K562 (cell line): ENCODE measurements at regions not wholly inside any gene's neighbourhood (a gene's known extent, or its start where the extent isn't known, plus 50 kb on each side); places are given as distances from the start of the nearest gene placed in this dataset.

Experiments
- ATAC-seq: fragments of 200-7000 bp; cut with Tn5 transposase; 3 replicates; pipeline ENCODE4 v1.9.1; 2020; ENCODE audit warnings: moderate library complexity
- BruUV-seq: library from RNA; stranded (reverse); fragments of 400-500 nt; replicated peaks from 2 replicates; lab custom pipeline; 2021; lab: Mats Ljungman, UMichigan
- CTCF ChIA-PET: fragments of 300-600 bp; formaldehyde crosslinking; extraction: SDS; loops from one replicate; lab custom pipeline; 2021; ENCODE audit warnings: low intra/inter-chr PET ratio; lab: Yijun Ruan, JAX
- POLR2A ChIA-PET: fragments of 300-600, 350-650 bp; sonication (Branson Sonifier 250); formaldehyde crosslinking; extraction: SDS; loops from one replicate; lab custom pipeline; 2021; ENCODE audit warnings: antibody characterized with exemption, inconsistent platforms; lab: Yijun Ruan, JAX
- DNase-seq, 4 experiments: peaks; one replicate each; pipeline versions ENCODE4 v3.0.0 to v3.0.0-alpha.2; 2011 to 2018; ENCODE audit warnings: low spot score in 3 of 4, mixed read lengths in 3 of 4; ENCODE audit errors: extremely low read depth in 1 of 4
- FAIRE-seq: peaks from 2 replicates; lab custom pipeline; 2011; peaks lifted over from hg19 to GRCh38; lab: Jason Lieb, UNC
- H2AFZ ChIP-seq: 2 replicates; pipeline ENCODE4 v1.6.0; 2011; ENCODE audit warnings: low read depth, low read length, control low read depth, inconsistent platforms
- H3K27ac ChIP-seq: fragments of 200-600 bp; 3 replicates; pipeline ENCODE4 v1.8.0; 2011; ENCODE audit warnings: low read depth, mild to moderate bottlenecking, control low read depth, inconsistent platforms, low read length, moderate library complexity, mixed read lengths; ENCODE audit errors: extremely low read depth
- H3K27me3 ChIP-seq, 2 experiments: fragments of 300-600 bp in 1 of 2; 2 replicates in 1 of 2; 3 replicates in 1 of 2; pipeline versions ENCODE4 v1.6.0 to v1.8.0; 2011; ENCODE audit warnings: inconsistent platforms in 2 of 2, low read length in 2 of 2, mild to moderate bottlenecking in 1 of 2, mixed read lengths in 1 of 2, moderate library complexity in 1 of 2; ENCODE audit not compliant: control insufficient read depth in 2 of 2, insufficient read depth in 2 of 2
- H3K36me3 ChIP-seq: fragments of 300-600 bp; 3 replicates; pipeline ENCODE4 v1.8.0; 2011; ENCODE audit warnings: mild to moderate bottlenecking, low read length, inconsistent platforms; ENCODE audit not compliant: control insufficient read depth, insufficient read depth
- H3K4me1 ChIP-seq, 2 experiments: fragments of 200-600 bp in 1 of 2; replicated peaks in 1 of 2; 2 replicates in 1 of 2; 3 replicates in 1 of 2; pipeline versions ENCODE4 v1.5.1 to v1.8.0; 2011; ENCODE audit warnings: inconsistent platforms in 2 of 2, low read length in 2 of 2, mild to moderate bottlenecking in 1 of 2, mixed read lengths in 1 of 2, moderate library complexity in 1 of 2; ENCODE audit not compliant: control insufficient read depth in 2 of 2, insufficient read depth in 2 of 2
- H3K4me2 ChIP-seq: 2 replicates; pipeline ENCODE4 v1.6.1; 2011; ENCODE audit warnings: low read length, control low read depth, inconsistent platforms, mixed read lengths; ENCODE audit not compliant: insufficient read depth
- H3K4me3 ChIP-seq: fragments of 200-600 bp; sonication (generic), shearing (Covaris generic); 2 replicates; pipeline ENCODE4 v1.5.1; 2016; ENCODE audit warnings: control low read depth, inconsistent platforms
- H3K79me2 ChIP-seq: fragments of 200-600 bp; 3 replicates; pipeline ENCODE4 v1.8.0; 2011; ENCODE audit warnings: low read length, inconsistent platforms; ENCODE audit not compliant: control insufficient read depth, insufficient read depth
- H3K9ac ChIP-seq, 2 experiments: 2 replicates each; pipeline versions ENCODE4 v1.6.0 to v1.6.1; 2011; ENCODE audit warnings: low read depth in 2 of 2, low read length in 2 of 2, control low read depth in 1 of 2, inconsistent platforms in 1 of 2, mild to moderate bottlenecking in 1 of 2, mixed read lengths in 1 of 2; ENCODE audit not compliant: insufficient read depth in 1 of 2
- H3K9me1 ChIP-seq: one replicate; pipeline ENCODE4 v1.6.0; 2011; ENCODE audit warnings: inconsistent platforms, mild to moderate bottlenecking, low read length, moderate library complexity; ENCODE audit not compliant: control insufficient read depth, insufficient read depth
- H3K9me3 ChIP-seq: replicated peaks from 2 replicates; pipeline ENCODE4 v1.5.1; 2011; ENCODE audit warnings: low read depth, low read length, inconsistent platforms; ENCODE audit not compliant: control insufficient read depth, insufficient read depth
- H4K20me1 ChIP-seq: replicated peaks from 2 replicates; pipeline ENCODE4 v1.6.1; 2011; ENCODE audit warnings: low read length, inconsistent platforms, mixed read lengths; ENCODE audit not compliant: control insufficient read depth, insufficient read depth
- EWSR1 ChIP-seq: fragments of 450-650 bp; IDR thresholded peaks from 2 replicates; pipeline ENCODE4 v1.6.1; 2018; ENCODE audit warnings: borderline replicate concordance, mild to moderate bottlenecking, low read depth, moderate library complexity; ENCODE audit not compliant: partially characterized antibody
- FIP1L1 ChIP-seq: fragments of 200-400 bp; formaldehyde crosslinking; IDR thresholded peaks from 2 replicates; pipeline ENCODE4 v1.6.1; 2018; ENCODE audit warnings: mild to moderate bottlenecking, low read depth, low read length; ENCODE audit not compliant: poor library complexity, severe bottlenecking
- MECOM ChIP-seq: fragments of 250-450 bp; sonication (Bioruptor Pico); IDR thresholded peaks from 2 replicates; pipeline ENCODE4 v1.8.0; 2022; ENCODE audit warnings: inconsistent platforms
- MEIS2 ChIP-seq: fragments of 450-650 bp; IDR thresholded peaks from 2 replicates; pipeline ENCODE4 v1.6.1; 2014; ENCODE audit warnings: mild to moderate bottlenecking; ENCODE audit not compliant: partially characterized antibody
- POU5F1 ChIP-seq: fragments of 150-350 bp; IDR thresholded peaks from 2 replicates; pipeline ENCODE4 v1.6.1; 2014; ENCODE audit warnings: borderline replicate concordance, low read length, low read depth, mild to moderate bottlenecking; ENCODE audit not compliant: partially characterized antibody
- RNF2 ChIP-seq: sonication (generic); IDR thresholded peaks from 2 replicates; pipeline ENCODE4 v1.6.1; 2016
- ZBTB12 ChIP-seq: fragments of 250-450 bp; sonication (Bioruptor Pico); IDR thresholded peaks from 2 replicates; pipeline ENCODE4 v1.4.0; 2020
- ZNF134 ChIP-seq: fragments of 250-450 bp; sonication (Bioruptor Pico); conservative IDR thresholded peaks from 2 replicates; pipeline ENCODE4 v1.4.0; 2020
- ZNF324 ChIP-seq: fragments of 250-450 bp; sonication (Bioruptor Pico); IDR thresholded peaks from 2 replicates; pipeline ENCODE4 v1.4.0; 2020; ENCODE audit warnings: mild to moderate bottlenecking
- ZNF609 ChIP-seq: sonication (generic); formaldehyde crosslinking; IDR thresholded peaks from 2 replicates; pipeline ENCODE4 v1.8.1; 2023; ENCODE audit warnings: missing genetic modification reagents, mild to moderate bottlenecking, borderline replicate concordance
- ZNF77 ChIP-seq: fragments of 250-450 bp; sonication (Bioruptor Pico); IDR thresholded peaks from 2 replicates; pipeline ENCODE4 v1.5.0; 2020
- ZNF79 ChIP-seq: fragments of 250-450 bp; sonication (Bioruptor Pico); IDR thresholded peaks from 2 replicates; pipeline ENCODE4 v1.4.0; 2020; ENCODE audit warnings: low read depth, mild to moderate bottlenecking, moderate library complexity
- WGBS: fragments of 100-300 bp; shearing (Covaris generic); methylation state at CpG from one replicate; pipeline ENCODE4 v1.1.6; 2016; ENCODE audit warnings: low coverage, mixed read lengths; ENCODE audit not compliant: insufficient coverage; ENCODE audit errors: missing lambda C conversion rate; 5-methylcytosine and 5-hydroxymethylcytosine counted together
- in situ Hi-C: fragments of 300-500 bp; cut with MboI; formaldehyde crosslinking; loops from 4 replicates; pipeline ENCODE4 v1.15.0; 2018; ENCODE audit warnings: inconsistent platforms, mixed read lengths
- intact Hi-C: fragments of 100-400 bp; cut with micrococcal nuclease; formaldehyde crosslinking; loops from 2 replicates; pipeline ENCODE4 v1.14.2; 2022

- no peak for TF ChIP-seq ZNF609 (CRISPR knock-in tag)
- no peak for TF ChIP-seq FIP1L1
These were observed 210.0 kb upstream of the SALL3 start (continued) for GRCh38 chr18:78769502-78770105.

GRCh38 chr18:78770139-78770822 lies 209.3 kb upstream of the SALL3 start:
- Histone ChIP-seq H3K9me1 (no peaks in the 10 kb centered on the region), H4K20me1 (no peaks in the 10 kb centered on the region; the same call in 1 of the 2 replicates), H3K79me2 (no peaks in the 10 kb centered on the region), H3K27ac (no peak overlapping the region), H2AFZ (no peak overlapping the region), H3K4me3 (no peak overlapping the region), H3K9me3 (no peaks in the 10 kb centered on the region), H3K9ac (no peak overlapping the region), H3K27me3 (peaks cover 5 to 44% of the 10 kb centered on the region in 2 experiments; a peak in 4 of 5 replicates), H3K4me1 (no peaks in the 10 kb centered on the region), H3K4me2 (no peak overlapping the region), H3K36me3 (no peaks in the 10 kb centered on the region)
- in situ Hi-C loops = no loop called here
- CTCF ChIA-PET = no interaction called here
- BruUV-seq = no TSS peak
- POLR2A ChIA-PET = no interaction called here
- no peak for ATAC-seq
- FAIRE-seq = no peak
- intact Hi-C loops = no loop called here
- TF ChIP-seq RNF2 = no peak
- no peak for TF ChIP-seq ZNF134 (CRISPR knock-in tag)
- TF ChIP-seq MEIS2 = no peak
- no peak for TF ChIP-seq MECOM (CRISPR knock-in tag)
- TF ChIP-seq ZNF324 (CRISPR knock-in tag) = no peak
- TF ChIP-seq ZBTB12 (CRISPR knock-in tag) = no peak
- no peak for TF ChIP-seq EWSR1
- no peak for TF ChIP-seq ZNF77 (CRISPR knock-in tag)
- TF ChIP-seq POU5F1 = no peak
- TF ChIP-seq ZNF79 = no peak
- DNase-seq = no peak
- 3% methylated on average over 14 of the region's 21 CpGs for WGBS
